Caco-2 (cell line): ENCODE measurements at regions not wholly inside any gene's neighbourhood (a gene's known extent, or its start where the extent isn't known, plus 50 kb on each side); places are given as distances from the start of the nearest gene placed in this dataset.

Source experiments
- BruUV-seq: library from RNA; stranded (reverse); fragments of 400-500 nt; replicated peaks from 2 replicates; lab custom pipeline; 2021; lab: Mats Ljungman, UMichigan
- CTCF ChIA-PET: fragments of 300-600 bp; sonication (Branson Sonifier 250); formaldehyde crosslinking; loops from one replicate; lab custom pipeline; 2022; ENCODE audit warnings: antibody characterized with exemption; lab: Charles Lee
- POLR2A ChIA-PET: fragments of 300-600 bp; sonication (Branson Sonifier 250); formaldehyde crosslinking; loops from one replicate; lab custom pipeline; 2022; ENCODE audit warnings: antibody characterized with exemption; lab: Charles Lee
- DNase-seq, 2 experiments: peaks; one replicate each; pipeline versions ENCODE4 v3.0.0 to v3.0.0-alpha.2; 2020 to 2022
- H3K27me3 ChIP-seq: replicated peaks from 2 replicates; pipeline ENCODE4 v1.6.0; 2011; ENCODE audit warnings: low read length; ENCODE audit not compliant: control insufficient read depth, insufficient read depth
- H3K36me3 ChIP-seq: 2 replicates; pipeline ENCODE4 v1.5.1; 2011; ENCODE audit warnings: low read length; ENCODE audit not compliant: control insufficient read depth, insufficient read depth
- H3K4me1 ChIP-seq: fragments of 250-450 bp; sonication (Bioruptor Pico); 2 replicates; pipeline ENCODE4 v1.5.1; 2020; ENCODE audit warnings: mild to moderate bottlenecking
- H3K4me3 ChIP-seq: 2 replicates; pipeline ENCODE4 v1.5.1; 2011; ENCODE audit warnings: low read depth, mild to moderate bottlenecking, control low read depth, low read length
- H3K9me3 ChIP-seq: fragments of 250-450 bp; sonication (Bioruptor Pico); 2 replicates; pipeline ENCODE4 v1.5.1; 2020; ENCODE audit warnings: mild to moderate bottlenecking, moderate library complexity
- H3K27ac Mint-ChIP-seq: one replicate; pipeline ENCODE4 v1.8.0; 2022; ENCODE audit warnings: mixed read lengths; ENCODE audit not compliant: unreplicated experiment
- H3K27me3 Mint-ChIP-seq: one replicate; pipeline ENCODE4 v1.8.0; 2022; ENCODE audit warnings: mixed read lengths; ENCODE audit not compliant: insufficient read depth, unreplicated experiment
- H3K36me3 Mint-ChIP-seq: one replicate; pipeline ENCODE4 v1.8.0; 2022; ENCODE audit warnings: mild to moderate bottlenecking, mixed read lengths; ENCODE audit not compliant: insufficient read depth, unreplicated experiment
- H3K4me1 Mint-ChIP-seq: one replicate; pipeline ENCODE4 v1.8.0; 2022; ENCODE audit warnings: low read depth, mixed read lengths; ENCODE audit not compliant: unreplicated experiment
- H3K4me3 Mint-ChIP-seq: one replicate; pipeline ENCODE4 v1.8.0; 2022; ENCODE audit warnings: mild to moderate bottlenecking, moderate library complexity, mixed read lengths; ENCODE audit not compliant: unreplicated experiment
- H3K9me3 Mint-ChIP-seq: one replicate; pipeline ENCODE4 v1.8.0; 2022; ENCODE audit warnings: mixed read lengths; ENCODE audit not compliant: unreplicated experiment
- CTCF ChIP-seq, 2 experiments: fragments of 200-600 bp in 1 of 2; IDR thresholded peaks; 1 replicate in 1 of 2; 2 replicates in 1 of 2; pipeline versions ENCODE4 v1.5.1 to v1.8.0; 2011 to 2022; ENCODE audit warnings: antibody characterized with exemption in 1 of 2, control low read depth in 1 of 2, inconsistent platforms in 1 of 2, low read depth in 1 of 2, low read length in 1 of 2, mild to moderate bottlenecking in 1 of 2, moderate library complexity in 1 of 2; ENCODE audit not compliant: insufficient read depth in 1 of 2, severe bottlenecking in 1 of 2, unreplicated experiment in 1 of 2
- intact Hi-C: fragments of 100-400 bp; cut with micrococcal nuclease; formaldehyde crosslinking; loops from one replicate; pipeline ENCODE4 v1.10.0; 2022; ENCODE audit not compliant: unreplicated experiment

GRCh38 chr4:28082686-28083390, 1222.2 kb downstream of the STIM2 start:
- no peaks in the 10 kb centered on the region for H3K36me3 Mint-ChIP-seq
- intact Hi-C loops: no loop called here

GRCh38 chr4:28092610-28093009, 1232.0 kb downstream of the STIM2 start:
- no peaks in the 10 kb centered on the region for H3K27me3 Mint-ChIP-seq
- no peaks in the 10 kb centered on the region for H3K4me1 Mint-ChIP-seq
- no peaks in the 10 kb centered on the region for H3K36me3 Mint-ChIP-seq
- no peak overlapping the region for H3K4me3 Mint-ChIP-seq
- no peaks in the 10 kb centered on the region for H3K27me3 ChIP-seq
- H3K9me3 Mint-ChIP-seq: no peaks in the 10 kb centered on the region
- ChIA-PET CTCF (no interaction called here), POLR2A (no interaction called here)
- no TSS peak for BruUV-seq
- no peak for DNase-seq
- intact Hi-C loops: no loop called here
- H3K9me3 ChIP-seq: no peaks in the 10 kb centered on the region
- no peak for TF ChIP-seq CTCF (IDR thresholded peaks at IDR 0.05; ENCODE audit: insufficient read depth in 1 of 2, low read depth in 1 of 2, low read length in 1 of 2, severe bottlenecking in 1 of 2, unreplicated experiment in 1 of 2)
- H3K4me1 ChIP-seq: no peaks in the 10 kb centered on the region
- no peaks in the 10 kb centered on the region for H3K36me3 ChIP-seq
- no peak overlapping the region for H3K27ac Mint-ChIP-seq
- no peak overlapping the region for H3K4me3 ChIP-seq

More at GRCh38 chr4:28082686-28083390, 1222.2 kb downstream of the STIM2 start:
- DNase-seq: no peak
- TF ChIP-seq CTCF (IDR thresholded peaks at IDR 0.05; ENCODE audit: insufficient read depth in 1 of 2, low read depth in 1 of 2, low read length in 1 of 2, severe bottlenecking in 1 of 2, unreplicated experiment in 1 of 2): no peak
- no TSS peak for BruUV-seq
- no peaks in the 10 kb centered on the region for H3K9me3 ChIP-seq
- POLR2A ChIA-PET: no interaction called here
- H3K9me3 Mint-ChIP-seq: peaks cover 11% of the 10 kb centered on the region
- H3K4me1 ChIP-seq: no peaks in the 10 kb centered on the region
- CTCF ChIA-PET: no interaction called here
- no peak overlapping the region for H3K27ac Mint-ChIP-seq
- H3K27me3 Mint-ChIP-seq: no peaks in the 10 kb centered on the region
- H3K4me3 ChIP-seq: no peak overlapping the region
- H3K4me3 Mint-ChIP-seq: no peak overlapping the region
- no peaks in the 10 kb centered on the region for H3K4me1 Mint-ChIP-seq
- H3K27me3 ChIP-seq: no peaks in the 10 kb centered on the region
- H3K36me3 ChIP-seq: no peaks in the 10 kb centered on the region

- H3K9me3 Mint-ChIP-seq: no peaks in the 10 kb centered on the region
- Histone ChIP-seq H3K9me3 (no peaks in the 10 kb centered on the region), H3K4me1 (no peaks in the 10 kb centered on the region), H3K36me3 (no peaks in the 10 kb centered on the region), H3K4me3 (no peak overlapping the region), H3K27me3 (no peaks in the 10 kb centered on the region)
- no TSS peak for BruUV-seq
- H3K4me3 Mint-ChIP-seq: no peak overlapping the region
- ChIA-PET CTCF (no interaction called here), POLR2A (no interaction called here)
- no peaks in the 10 kb centered on the region for H3K27me3 Mint-ChIP-seq
- no peak overlapping the region for H3K27ac Mint-ChIP-seq
- TF ChIP-seq CTCF (IDR thresholded peaks at IDR 0.05; ENCODE audit: insufficient read depth in 1 of 2, low read depth in 1 of 2, low read length in 1 of 2, severe bottlenecking in 1 of 2, unreplicated experiment in 1 of 2): no peak
- H3K36me3 Mint-ChIP-seq: no peaks in the 10 kb centered on the region
- no peaks in the 10 kb centered on the region for H3K4me1 Mint-ChIP-seq
- DNase-seq: no peak
- intact Hi-C loops: no loop called here
Observed at GRCh38 chr4:28093071-28093470, 1232.4 kb downstream of the STIM2 start.
